Amniotic stem cell (primary cell): ENCODE measurements at regions not wholly inside any gene's neighbourhood (a gene's known extent, or its start where the extent isn't known, plus 50 kb on each side); places are given as distances from the start of the nearest gene placed in this dataset.
A peak's percentile ranks its signal among the peaks of the same experiment; 100 is the strongest.

Experiments
- DNase-seq: peaks from one replicate; lab custom pipeline; 2025; lab: John Stamatoyannopoulos, UW

- DNase-seq, result no peak
Observed at GRCh38 chr14:51546099-51546498, 105.6 kb upstream of the FRMD6 start.

- DNase-seq, result no peak
Observed at GRCh38 chr14:51546603-51547258, 105.0 kb upstream of the FRMD6 start.

GRCh38 chr14:51547260-51547659, 104.5 kb upstream of the FRMD6 start:
- peak; percentile 90 for DNase-seq

GRCh38 chr14:51547701-51548100, 104.0 kb upstream of the FRMD6 start:
- DNase-seq, result no peak

GRCh38 chr14:51548187-51548586, 103.5 kb upstream of the FRMD6 start:
- no peak for DNase-seq

- no peak for DNase-seq
Observed at GRCh38 chr14:51550636-51551035, 101.1 kb upstream of the FRMD6 start.

- no peak for DNase-seq
Observed at GRCh38 chr14:51552275-51552674, 99.4 kb upstream of the FRMD6 start.

GRCh38 chr14:51552768-51553404, 98.8 kb upstream of the FRMD6 start:
- no peak for DNase-seq

GRCh38 chr14:51554339-51554920, 97.3 kb upstream of the FRMD6 start:
- peak; percentile 15 for DNase-seq

- peak; percentile 14 for DNase-seq
Observed at GRCh38 chr14:51554953-51555352, 96.8 kb upstream of the FRMD6 start.

GRCh38 chr14:51561141-51561540, 90.6 kb upstream of the FRMD6 start:
- DNase-seq, result no peak

GRCh38 chr14:51562816-51563215, 88.9 kb upstream of the FRMD6 start:
- DNase-seq, result no peak

GRCh38 chr14:51563560-51563959, 88.2 kb upstream of the FRMD6 start:
- no peak for DNase-seq

- DNase-seq, result no peak
Observed at GRCh38 chr14:51564460-51564859, 87.2 kb upstream of the FRMD6 start.

- DNase-seq, result no peak
Observed at GRCh38 chr14:51564986-51565604, 86.6 kb upstream of the FRMD6 start.

GRCh38 chr14:51566831-51567582, 84.7 kb upstream of the FRMD6 start:
- no peak for DNase-seq

GRCh38 chr14:51568366-51568765, 83.3 kb upstream of the FRMD6 start:
- no peak for DNase-seq

GRCh38 chr14:51573607-51574006, 78.1 kb upstream of the FRMD6 start:
- no peak for DNase-seq

- DNase-seq, result no peak
Observed at GRCh38 chr14:51574009-51574408, 77.7 kb upstream of the FRMD6 start.

GRCh38 chr14:51575349-51576116, 76.2 kb upstream of the FRMD6 start:
- no peak for DNase-seq

GRCh38 chr14:51576117-51576430, 75.6 kb upstream of the FRMD6 start:
- DNase-seq, result no peak

GRCh38 chr14:51576879-51577278, 74.8 kb upstream of the FRMD6 start:
- DNase-seq, result no peak
